GM10248 (cell line): ENCODE measurements at regions not wholly inside any gene's neighbourhood (a gene's known extent, or its start where the extent isn't known, plus 50 kb on each side); places are given as distances from the start of the nearest gene placed in this dataset.

ENCODE experiments used
- CTCF ChIA-PET: fragments of 300-600 bp; sonication (Branson Sonifier 250); formaldehyde crosslinking; extraction: SDS; loops from one replicate; lab custom pipeline; 2021; ENCODE audit warnings: antibody characterized with exemption; lab: Yijun Ruan, JAX
- POLR2A ChIA-PET: fragments of 350-650 bp; sonication (Branson Sonifier 250); formaldehyde crosslinking; extraction: SDS; loops from one replicate; lab custom pipeline; 2020; ENCODE audit warnings: antibody characterized with exemption; lab: Yijun Ruan, JAX
- DNase-seq: peaks from one replicate; pipeline ENCODE4 v3.0.0; 2012; ENCODE audit errors: extremely low spot score
- TF ChIP-seq, protein P1 (sequence below): IDR thresholded peaks from 2 replicates; pipeline ENCODE4 v1.5.1; 2012; ENCODE audit warnings: mild to moderate bottlenecking, low read depth; ENCODE audit errors: extremely low read depth, missing control alignments, control extremely low read depth

DNA sequence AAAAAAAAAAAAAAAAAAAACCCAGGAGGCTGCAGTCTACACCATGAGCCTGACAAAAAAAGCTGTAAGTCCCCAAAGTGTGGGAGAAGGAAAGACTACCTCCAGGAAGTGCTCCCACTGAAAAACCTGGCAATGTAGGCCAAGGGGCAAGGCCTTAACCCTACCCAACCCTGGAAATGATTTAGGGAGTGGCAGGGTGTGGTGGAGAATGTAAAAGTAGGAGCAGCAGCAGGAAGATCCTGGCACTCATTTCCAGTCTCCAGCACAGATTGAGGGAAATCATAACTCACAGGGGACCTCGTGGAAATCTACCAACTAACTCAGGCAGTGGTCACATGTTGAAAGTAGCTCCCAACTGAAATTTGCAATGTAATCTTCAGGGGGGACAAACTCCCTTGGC, 839.5 kb downstream of the EPHA3 start:
- DNase-seq: no peak
- POLR2A ChIA-PET: no interaction called here
- TF ChIP-seq, protein P1, sequence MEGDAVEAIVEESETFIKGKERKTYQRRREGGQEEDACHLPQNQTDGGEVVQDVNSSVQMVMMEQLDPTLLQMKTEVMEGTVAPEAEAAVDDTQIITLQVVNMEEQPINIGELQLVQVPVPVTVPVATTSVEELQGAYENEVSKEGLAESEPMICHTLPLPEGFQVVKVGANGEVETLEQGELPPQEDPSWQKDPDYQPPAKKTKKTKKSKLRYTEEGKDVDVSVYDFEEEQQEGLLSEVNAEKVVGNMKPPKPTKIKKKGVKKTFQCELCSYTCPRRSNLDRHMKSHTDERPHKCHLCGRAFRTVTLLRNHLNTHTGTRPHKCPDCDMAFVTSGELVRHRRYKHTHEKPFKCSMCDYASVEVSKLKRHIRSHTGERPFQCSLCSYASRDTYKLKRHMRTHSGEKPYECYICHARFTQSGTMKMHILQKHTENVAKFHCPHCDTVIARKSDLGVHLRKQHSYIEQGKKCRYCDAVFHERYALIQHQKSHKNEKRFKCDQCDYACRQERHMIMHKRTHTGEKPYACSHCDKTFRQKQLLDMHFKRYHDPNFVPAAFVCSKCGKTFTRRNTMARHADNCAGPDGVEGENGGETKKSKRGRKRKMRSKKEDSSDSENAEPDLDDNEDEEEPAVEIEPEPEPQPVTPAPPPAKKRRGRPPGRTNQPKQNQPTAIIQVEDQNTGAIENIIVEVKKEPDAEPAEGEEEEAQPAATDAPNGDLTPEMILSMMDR: no peak
- CTCF ChIA-PET: interaction anchor here (1.1 to 1.2 kb wide), 2 partner anchors 9 to 18 kb away, joined by 3 read pairs; no protein-coding TSS in a partner anchor

DNA sequence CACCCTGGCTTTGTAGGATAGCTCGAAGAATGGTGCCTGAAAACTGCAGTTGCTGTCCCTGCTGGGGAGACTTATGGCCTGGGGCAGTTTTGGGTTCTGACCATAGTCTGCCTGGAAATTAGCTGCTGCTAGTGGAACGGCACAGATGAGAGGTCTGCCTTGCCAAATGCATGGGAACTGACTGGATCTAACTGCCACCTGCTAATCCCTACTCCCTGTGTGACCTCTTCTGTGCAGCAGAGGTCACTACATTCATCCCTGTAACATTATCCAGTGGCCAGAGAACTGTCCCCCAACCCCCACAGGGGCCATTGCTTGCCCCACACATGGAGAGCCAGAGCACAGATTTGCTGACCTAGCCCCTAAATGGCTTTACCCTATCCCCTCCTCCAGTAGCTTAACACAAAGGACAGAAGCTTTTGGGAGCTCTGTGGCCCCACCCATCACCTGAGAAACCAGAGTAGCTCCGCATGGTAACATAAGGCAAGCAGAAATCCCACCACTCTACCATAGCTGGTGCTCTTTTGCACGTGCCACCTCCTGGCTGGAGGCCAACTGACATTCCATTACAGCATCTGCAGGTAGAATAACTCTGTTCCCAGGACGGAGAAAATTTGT, 840.0 kb downstream of the EPHA3 start:
- CTCF ChIA-PET: interaction anchor here (1.1 to 1.2 kb wide), 3 partner anchors 9 to 38 kb away, joined by 3 read pairs; no protein-coding TSS in a partner anchor

GRCh38 chr3:89948008-89948407, 840.6 kb downstream of the EPHA3 start:
- no peak for DNase-seq
- POLR2A ChIA-PET: no interaction called here
- CTCF ChIA-PET: interaction anchor here (1.1 to 1.2 kb wide), 3 partner anchors 10 to 39 kb away, joined by 3 read pairs; no protein-coding TSS in a partner anchor
- TF ChIP-seq, protein P1: no peak

More for the DNA sequence above, 840.0 kb downstream of the EPHA3 start:
- POLR2A ChIA-PET: no interaction called here
- DNase-seq: no peak
- TF ChIP-seq, protein P1: no peak

DNA sequence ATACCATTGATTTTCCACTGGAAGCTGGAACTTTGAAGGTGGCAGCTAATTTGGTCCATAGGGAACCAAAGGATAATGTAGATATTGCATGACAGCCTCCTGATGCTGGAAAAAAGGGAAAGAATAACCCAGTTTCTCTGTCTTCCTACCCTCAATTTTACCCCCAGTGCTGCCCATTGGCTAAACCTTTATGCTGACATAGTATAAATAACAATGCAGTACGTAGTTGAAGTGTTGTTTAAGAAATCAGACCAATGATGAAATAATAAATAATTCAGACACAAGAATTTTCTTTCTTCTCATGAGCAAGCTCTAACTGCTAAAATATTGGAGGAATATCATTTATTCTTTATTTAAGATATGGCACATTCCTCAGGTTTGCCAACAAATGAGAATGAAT, 843.4 kb downstream of the EPHA3 start:
- DNase-seq: no peak
- ChIA-PET CTCF (no interaction called here), POLR2A (no interaction called here)
- TF ChIP-seq, protein P1: no peak

- CTCF ChIA-PET: no interaction called here
- DNase-seq: no peak
- POLR2A ChIA-PET: no interaction called here
- TF ChIP-seq, protein P1: no peak
Observed at GRCh38 chr3:89954137-89954536, 846.7 kb downstream of the EPHA3 start.

GRCh38 chr3:89955156-89955555, 847.7 kb downstream of the EPHA3 start:
- DNase-seq: no peak
- TF ChIP-seq, protein P1: no peak
- POLR2A ChIA-PET: no interaction called here
- CTCF ChIA-PET: no interaction called here
